HG03066 (cell line): ENCODE measurements at regions not wholly inside any gene's neighbourhood (a gene's known extent, or its start where the extent isn't known, plus 50 kb on each side); places are given as distances from the start of the nearest gene placed in this dataset.
"Not testable (repeated sequence)": the region's sequence is repeated elsewhere in the genome, so short reads cannot be mapped to it uniquely, and the experiment has no call there.

Source experiments
- ATAC-seq: cut with Tn5 transposase; IDR thresholded peaks from one replicate; pipeline ENCODE4 v1.9.1; 2021; ENCODE audit warnings: low read depth; ENCODE audit not compliant: unreplicated experiment

DNA sequence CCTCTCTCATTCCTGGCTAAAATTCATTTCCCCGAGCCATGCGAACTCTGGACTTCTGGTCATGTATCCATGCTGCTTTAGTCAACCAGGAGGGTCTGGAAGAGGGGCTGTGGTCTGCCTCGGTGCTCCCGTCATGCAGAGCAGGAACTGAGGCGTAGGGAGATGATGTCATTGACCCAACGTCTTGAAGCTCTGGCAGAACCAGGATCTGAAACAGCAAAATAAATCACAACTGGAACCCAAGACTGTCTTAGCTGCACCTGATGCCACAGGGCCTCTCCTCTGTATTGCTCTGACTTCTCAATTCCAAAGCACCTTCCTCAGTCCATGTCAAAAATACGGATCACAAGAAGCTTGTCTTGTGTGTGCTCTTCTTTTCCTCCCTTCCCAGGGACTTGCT is 131.0 kb upstream of the LDB2 start:
- no peak for ATAC-seq

DNA sequence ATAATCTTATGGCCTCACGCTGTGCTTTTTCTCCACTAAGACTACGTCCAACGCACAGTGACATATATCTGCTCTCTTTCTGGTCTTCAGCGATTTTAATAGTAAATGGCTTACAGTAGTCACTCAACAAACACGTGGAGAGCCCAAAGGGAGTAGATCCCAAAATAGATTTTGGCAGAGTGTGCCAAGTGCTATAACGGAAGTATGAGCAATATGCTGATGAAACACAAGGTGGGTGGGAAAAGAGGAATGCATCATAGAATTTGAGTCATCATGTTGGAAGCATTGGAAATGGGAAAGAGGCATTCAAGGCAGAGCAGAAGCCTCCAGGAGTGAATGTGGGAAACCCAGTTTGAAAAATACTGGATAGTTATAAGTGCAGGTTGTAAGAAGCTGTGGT is 129.1 kb upstream of the LDB2 start:
- ATAC-seq, result no peak

DNA sequence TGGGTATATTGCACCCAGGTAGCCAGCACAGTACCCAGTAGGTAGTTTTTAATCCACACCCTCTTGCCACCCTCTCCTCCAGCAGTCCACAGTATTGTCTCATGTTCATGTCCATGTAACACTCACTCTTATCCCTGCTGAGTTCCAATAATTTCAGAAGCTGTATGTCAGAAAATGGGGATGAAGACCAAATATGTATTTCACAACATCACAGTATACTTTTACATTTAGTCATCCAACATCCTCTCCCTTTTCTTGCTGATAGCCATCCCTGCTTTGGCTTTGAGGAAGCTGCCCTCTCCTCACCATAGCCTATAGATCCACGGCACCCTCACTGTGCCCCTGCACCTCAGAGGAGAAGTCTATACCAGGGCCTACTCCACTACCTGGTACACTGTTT is 126.0 kb upstream of the LDB2 start:
- ATAC-seq, result no peak

DNA sequence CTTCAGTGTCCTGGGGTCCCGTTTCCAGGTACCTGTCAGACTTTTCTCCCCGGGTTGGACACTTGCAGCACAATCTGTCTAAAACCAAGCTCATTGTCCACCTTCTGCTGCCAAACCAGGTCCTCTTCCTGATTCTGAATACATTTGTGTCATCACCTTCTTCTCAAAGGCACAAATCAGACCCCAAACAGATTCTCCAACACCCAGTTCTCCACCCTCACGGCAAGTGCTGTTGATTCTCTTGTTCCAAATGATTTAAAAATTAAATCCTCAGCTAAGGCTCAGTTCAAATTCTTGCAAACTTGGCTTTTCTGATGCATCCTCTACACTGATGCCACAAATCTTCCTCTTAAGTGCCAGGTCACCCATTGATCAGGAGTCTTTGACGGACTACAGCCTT is 122.5 kb upstream of the LDB2 start:
- ATAC-seq, result no peak

DNA sequence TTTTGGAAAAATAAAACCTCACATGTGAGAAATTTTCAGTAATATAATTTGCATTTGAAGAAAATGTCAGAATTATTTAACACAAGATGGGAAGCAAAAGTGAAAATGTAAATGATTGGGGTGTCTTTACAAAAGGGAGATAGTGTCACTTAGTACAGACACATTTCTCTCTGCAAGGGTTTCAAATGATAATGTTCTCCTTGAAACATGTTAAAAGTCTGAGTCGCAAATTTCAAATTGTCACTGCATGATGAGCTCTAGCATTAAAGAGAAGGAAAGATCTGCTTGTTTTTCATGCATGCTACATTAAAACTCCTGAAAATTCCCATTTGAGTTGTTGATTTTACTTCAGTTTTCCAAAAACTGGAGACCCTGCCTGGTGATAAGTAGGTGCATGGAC is 122.0 kb upstream of the LDB2 start:
- no peak for ATAC-seq

DNA sequence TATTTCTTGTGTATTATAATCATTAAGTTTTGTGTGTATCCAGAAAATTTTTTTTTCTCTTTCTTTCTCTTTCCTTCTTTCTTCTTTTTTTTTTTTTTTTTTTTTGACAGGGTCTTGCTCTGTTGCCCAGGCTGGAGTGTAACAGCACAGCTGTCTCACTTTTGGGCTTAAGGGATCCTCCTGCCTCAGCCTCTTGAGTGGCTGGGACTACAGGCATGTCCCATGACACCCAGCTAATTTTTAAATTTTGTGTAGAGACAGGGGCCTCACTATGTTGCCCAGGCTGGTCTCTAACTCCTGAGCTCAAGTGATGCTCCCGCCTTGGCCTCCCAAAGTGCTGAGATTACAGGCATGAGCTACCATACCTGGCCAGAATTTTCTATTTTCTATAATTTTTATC is 120.2 kb upstream of the LDB2 start:
- not testable (repeated sequence) for ATAC-seq

DNA sequence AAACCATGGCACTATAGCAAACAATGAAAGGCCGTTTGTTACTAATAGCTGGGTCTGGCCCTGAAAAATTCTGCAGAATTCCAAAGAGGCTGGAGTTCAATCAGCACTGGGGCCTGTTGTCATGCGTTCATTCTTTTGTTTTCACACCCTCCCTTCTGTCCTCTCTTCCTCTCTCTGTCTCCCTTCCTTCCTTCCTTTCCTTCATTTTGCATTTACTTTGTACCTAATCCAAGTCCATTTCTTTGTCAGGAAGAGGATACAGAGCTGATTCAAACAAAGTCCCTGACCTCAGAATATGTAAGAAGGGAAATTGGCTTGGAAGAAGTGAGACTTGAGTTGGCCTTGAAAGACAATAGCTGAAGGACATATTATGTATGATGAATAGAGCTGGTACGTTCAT is 119.6 kb upstream of the LDB2 start:
- no peak for ATAC-seq

DNA sequence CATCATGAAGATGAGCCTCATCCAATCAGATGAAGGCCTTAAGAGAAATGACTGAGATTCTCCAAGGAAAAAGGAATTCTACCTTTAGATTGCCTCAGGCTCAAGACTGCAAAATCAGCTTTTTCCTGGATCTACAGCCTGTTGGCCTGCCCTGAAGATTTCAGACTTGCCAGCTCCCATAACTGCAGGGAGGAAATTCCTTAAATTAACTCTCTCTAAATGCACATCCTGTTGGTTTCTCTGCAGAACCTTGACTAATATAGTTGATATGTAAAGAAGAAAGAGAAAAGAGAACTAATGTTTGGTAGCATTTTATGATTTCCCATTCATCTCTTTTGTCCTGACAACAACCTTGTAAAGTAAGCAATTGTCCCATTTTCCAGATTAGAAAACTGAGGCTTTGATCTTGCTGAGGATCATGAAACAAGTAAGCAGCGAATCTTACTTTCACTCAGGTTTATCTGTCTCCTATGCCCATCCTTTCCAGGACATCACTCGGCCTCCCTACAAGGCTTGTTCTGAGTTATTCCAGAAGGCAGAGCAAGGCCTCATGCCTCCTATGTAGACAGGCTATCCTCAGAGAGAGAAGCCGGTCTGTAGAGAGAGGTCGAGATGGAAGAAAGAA is 115.0 kb upstream of the LDB2 start:
- ATAC-seq, result no peak

DNA sequence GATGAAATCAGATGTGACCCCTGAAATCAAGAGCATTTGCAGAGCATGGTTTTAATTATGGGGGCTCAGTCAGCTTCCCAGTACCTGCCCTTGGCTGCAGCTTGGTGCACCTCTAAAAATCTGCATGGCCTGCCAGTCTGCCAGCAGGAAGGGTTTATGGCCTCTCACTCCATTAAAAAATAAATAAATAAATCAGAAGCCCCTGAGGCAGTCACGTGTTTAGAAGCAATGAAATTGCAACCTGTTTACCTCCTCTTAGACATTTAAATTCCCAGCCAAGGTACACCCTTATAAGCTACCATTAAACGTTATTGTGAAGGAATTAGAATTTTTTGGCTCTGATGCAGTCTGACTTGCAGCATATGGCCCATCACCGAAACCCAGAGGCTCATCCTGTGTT is 114.0 kb upstream of the LDB2 start:
- ATAC-seq, result no peak

DNA sequence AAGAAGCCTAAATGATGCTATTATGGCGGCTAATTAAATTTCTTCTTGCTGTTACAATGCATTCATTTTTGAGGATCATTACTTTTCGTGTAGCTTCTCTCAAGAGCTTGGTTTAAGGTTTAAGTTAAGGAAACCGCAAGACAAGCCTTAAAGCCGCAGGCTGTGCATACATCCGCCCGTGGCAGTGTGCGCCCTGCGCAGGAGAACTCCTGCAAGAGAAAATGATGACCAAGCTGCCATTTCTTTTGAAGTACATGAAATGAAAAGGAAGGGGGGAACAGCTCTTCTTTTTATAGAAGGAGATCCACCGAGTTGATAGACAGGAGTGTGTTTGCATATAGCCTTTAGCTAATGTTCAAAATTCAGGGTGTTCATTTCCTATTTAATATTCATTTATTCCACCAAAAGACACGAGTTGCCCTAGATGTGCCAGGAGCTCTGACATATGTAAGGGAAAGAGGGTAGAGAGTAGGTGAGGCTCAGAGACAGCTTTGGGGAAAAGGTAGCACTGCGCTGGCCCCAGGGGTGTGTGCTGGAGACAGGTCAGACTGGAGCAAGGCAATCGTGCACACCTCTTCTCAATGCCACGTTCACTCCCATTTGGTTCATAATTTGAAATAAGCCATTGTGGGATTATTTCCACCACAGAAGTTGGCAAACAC is 112.1 kb upstream of the LDB2 start:
- no peak for ATAC-seq

DNA sequence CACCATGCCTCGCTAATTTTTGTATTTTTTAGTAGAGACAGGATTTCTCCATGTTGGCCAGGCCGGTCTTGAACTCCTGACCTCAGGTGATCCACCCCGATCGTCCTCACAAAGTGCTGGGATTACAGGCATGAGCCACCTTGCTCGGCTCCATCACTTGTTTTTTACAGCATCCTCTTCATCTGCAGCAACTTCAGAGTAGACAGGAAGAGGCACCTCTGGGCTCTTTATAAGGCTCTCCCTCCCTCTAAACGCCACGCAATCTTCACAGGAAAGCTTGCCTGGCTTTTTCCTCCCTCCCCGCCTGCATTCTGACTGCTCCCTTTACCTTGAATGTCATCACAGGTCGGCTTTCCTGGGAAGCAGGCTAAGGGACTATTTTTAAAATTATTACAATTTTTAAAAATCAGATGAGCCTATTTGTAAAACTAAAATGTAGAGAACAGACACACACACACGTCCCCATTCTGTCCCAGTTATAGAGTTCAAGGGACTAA is 111.5 kb upstream of the LDB2 start:
- ATAC-seq, result no peak

DNA sequence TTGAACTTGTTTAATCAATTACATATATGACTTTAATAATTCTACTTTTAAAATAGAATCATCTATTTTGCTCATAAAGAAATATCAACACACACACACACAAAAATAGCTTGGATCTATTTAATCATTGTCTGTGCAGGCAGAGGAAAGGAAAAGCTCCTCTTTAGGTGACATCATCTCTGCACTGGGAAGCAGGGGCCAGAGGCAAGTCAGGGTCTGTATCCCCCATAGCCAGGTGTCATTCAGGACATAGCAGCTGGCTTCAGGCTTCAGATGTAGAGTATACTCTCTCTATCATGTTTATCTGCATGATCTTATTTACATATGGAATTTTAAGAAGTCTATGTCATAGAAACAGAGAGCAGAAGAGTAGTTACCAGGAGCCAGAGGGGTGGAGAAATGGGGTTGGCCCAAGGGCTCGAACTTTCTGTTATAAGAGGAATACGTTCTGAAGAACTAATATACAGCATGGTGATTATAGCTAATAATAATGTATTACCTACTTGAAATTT is 110.4 kb upstream of the LDB2 start:
- no peak for ATAC-seq

DNA sequence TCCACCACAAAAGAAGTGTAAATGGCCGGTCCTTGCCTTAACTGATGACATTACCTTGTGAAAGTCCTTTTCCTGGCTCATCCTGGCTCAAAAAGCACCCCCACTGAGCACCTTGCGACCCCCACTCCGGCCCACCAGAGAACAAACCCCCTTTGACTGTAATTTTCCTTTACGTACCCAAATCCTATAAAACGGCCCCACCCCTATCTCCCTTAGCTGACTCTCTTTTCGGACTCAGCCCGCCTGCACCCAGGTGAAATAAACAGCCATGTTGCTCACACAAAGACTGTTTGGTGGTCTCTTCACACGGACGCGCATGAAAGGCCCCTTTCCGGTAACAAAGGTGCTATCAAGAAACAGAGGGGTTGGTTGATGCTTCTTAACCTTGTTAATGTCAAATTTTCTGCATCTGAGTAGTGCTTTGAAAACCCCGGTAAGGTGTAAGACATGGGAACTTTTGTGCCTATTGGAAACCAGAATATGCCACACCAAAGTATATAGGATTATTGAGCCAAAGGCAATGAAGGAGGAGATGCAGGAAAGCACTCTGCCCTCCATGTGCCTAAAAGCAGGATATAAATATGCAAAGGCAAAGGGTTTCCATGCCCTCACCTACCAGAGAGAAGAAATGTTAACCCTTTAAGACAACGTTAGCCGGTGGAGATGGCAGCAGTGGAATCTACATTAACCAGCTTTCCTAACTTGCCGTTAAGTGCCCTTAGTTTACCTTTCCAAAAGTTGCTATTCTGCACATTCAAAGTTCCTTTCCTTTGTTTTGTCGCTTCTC is 105.4 kb upstream of the LDB2 start:
- ATAC-seq, result not testable (repeated sequence)

DNA sequence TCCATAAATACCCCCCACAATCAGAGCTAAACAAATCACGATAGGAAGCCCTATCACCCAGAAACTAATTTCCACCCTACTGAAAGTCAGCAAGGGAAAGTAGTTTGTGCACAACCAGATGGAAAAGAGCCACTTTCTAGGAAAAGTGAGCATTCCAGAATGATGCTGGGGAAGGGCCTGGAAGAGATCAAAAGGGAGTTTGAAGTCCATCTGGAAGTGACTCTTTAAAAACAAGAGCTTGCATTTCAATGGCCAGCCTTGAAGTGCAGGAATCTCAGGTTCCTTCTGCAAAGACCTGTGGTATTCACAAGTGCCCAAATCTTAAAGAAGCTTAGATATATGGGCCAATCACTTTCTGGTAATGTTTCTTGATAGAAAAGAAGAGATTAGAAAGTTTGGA is 97.0 kb upstream of the LDB2 start:
- ATAC-seq, result no peak

DNA sequence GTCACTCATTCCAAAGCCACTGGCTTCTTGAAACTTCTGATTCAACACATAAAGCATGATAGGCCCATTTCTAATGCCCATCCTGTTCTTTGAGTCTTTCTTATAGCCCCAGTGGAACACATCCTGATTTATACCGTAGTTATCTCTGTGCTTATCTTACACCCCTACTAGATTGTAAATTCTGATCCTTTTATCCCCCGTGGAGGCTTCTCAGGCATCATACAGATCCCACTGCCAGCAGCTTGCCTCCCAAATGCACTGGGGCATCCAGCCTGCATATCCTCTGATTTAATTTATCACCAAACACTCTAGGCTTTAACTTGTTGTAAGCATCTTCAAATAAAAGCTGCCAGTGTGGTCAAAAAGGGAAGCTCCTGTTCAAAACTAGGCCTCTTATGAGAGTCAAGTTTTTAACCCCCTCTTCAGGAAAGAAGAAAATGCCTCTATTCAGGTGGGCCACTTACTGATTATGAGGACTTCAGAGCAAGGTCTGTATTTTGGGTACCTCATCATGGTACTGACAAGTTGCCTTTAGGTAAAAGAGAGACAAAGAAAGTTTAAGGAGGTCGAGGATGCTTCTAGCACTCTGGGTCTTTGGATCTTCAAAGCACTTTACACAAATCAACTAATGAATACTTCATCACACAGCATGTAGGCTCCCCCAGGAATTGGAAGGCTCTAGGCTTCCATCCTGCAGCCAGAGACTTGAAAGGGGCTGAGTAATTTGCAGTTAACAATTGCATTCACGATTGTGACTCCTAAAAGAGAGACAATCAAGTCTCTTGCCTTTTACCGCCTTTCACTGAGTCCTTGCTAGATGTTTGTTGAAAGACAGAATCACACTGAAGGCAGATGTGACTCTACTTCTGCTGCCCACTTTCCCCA is 95.8 kb upstream of the LDB2 start:
- ATAC-seq, result no peak

DNA sequence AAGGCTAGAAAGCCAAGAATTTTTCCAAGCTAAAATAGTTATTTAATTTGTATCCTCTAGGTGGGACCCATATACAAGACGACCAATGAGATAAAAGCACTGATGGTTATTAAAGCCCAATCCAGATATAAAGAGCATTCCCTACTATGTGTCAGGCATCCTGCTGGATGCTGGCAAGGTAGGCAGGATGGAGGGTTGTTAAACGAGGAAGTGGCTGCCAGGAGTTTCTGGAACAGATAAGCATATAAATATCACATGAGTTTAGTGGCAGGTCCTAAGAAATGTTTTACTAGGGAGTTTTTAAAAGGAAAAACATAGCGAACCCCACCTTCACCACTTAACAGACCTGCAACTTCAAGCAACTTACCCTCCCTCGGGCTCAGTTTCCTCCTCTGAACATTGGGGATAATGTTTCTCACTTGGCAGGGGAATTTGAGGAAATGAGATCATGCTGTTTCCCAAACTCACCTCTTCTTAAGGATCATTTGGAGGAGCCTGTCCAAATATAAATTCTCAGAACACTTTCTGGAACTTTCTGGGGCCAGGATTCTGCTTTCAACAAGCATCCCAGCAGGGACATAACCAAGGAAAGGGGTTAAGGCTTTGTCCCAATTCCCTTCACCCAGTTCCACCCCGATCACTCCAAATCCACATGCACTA is 94.3 kb upstream of the LDB2 start:
- no peak for ATAC-seq

DNA sequence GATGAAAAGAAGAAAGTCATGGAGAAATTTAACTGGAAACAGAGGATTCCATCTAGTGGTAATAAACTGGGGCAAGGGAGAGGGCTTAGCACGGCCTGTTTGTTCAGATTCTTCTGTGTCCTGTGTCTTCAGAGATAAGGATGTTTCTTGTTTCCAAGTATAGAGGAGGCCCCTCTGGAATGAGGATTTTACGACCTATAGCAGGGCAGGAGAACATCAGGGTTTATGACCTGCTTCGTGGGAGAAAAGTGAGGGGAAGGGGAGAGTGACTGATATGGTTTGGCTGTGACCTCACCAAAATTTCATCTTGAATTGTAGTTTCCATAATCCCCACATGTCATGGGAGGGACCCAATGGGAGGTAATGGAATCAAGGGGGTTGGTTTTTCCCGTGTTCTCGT is 93.0 kb upstream of the LDB2 start:
- ATAC-seq, result no peak

DNA sequence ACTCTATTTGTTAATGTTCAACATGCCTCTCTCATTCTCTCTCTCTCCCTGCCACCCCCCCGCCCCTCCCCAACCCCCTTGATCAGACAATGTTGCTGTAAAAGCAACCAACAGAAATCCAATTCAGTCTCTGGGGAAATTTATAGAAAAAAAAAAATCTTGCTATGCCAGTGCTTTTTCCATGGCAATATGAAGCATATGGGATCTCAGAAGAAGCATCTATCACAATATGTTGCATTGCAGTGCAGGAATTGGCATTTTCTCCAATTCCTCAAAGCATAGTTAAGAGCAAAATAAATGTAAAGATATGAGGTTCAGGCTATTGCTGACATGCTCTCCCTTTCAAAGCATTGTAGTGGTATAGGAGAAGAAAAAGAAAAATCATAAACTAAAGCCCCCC is 90.9 kb upstream of the LDB2 start:
- ATAC-seq, result no peak

DNA sequence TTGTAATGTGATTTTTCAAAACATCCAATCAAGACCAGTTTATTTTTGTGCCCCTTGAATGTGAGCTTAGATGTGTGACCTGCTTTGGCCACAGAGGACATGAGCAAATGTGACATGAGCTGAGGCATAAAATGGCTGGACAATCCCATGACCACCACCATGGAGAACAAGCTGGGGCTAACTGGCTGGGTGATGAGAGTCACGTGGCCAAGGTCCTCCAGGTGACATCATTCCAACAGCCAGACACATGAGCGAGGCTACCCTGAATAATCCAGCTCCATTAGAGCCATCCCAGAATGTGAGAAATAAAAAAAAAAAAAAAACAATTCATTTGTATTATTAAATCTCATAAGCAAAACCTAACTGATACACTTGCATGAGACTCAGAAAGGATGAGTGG is 90.4 kb upstream of the LDB2 start:
- ATAC-seq, result no peak

DNA sequence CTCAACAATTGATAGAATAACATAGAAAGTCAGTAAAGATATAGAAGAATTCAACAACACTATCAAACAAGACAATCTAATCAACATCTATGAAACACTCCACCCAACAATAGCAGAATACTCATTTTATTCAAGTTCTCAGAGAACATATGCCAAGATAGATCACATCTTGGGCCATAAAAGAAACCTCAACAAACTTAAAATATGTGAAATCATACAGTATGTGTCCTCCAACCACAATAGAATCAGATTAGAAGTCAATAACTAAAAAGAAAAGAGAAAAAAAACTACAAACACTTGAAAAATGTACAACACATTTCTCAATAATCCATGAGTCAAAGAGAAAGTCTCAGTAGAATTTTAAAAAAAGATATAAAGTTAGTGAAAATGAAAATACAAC is 78.6 kb upstream of the LDB2 start:
- ATAC-seq, result no peak
